GDM1 (cell line): ENCODE measurements at regions not wholly inside any gene's neighbourhood (a gene's known extent, or its start where the extent isn't known, plus 50 kb on each side); places are given as distances from the start of the nearest gene placed in this dataset.
A peak's percentile ranks its signal among the peaks of the same experiment; 100 is the strongest.

Experiments
- DNase-seq: peaks from one replicate; lab custom pipeline; 2025; lab: John Stamatoyannopoulos, UW

DNA sequence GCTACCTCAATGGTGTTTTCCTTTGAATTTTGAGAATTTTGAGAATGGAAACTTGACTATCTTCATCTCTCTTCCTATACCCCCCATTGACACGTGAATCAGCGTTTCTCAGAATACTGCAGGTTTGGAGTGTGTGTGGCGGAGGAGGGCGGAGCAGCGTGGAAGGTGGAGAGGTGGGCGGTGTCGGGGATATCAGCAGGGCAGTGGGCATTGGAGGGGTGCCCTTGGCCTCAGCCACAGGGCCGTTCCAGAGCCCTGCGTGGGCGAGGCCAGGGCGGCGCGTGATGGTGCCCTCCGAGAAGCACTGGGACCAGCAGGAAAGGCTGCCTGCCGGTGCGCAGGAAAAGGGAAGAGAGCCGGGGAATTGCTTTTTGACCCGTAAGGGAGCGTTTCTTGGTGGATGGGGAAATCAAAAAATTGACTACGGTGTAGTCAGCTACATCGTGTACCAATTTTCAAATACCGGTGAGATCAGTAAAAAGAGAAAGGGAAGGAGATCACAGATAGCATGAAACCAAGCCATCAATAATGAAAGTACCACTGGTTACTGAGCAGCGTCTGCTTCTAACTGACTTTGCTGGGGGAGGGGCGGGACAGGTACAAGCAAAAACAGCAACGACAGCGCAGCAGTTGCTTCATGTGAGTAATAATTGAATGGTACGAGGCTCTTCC is 82.7 kb upstream of the DUSP22 start:
- no peak for DNase-seq

DNA sequence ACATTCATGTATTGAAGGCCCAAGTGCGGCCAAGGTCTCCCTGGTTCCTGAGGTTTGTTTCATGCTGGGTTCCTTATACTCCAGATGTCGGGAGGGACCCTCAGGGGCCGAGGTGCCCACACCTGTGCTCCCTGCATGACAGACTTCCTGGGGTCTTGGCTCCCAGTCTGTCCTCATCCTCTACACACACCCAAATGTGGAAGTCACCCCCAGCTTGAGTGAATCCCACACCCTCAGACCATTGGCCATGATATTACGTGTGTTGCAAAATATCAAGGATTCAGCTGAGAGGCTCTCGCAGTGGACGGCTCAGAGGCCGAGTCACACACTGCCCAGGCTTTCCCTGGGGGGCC is 82.2 kb upstream of the DUSP22 start:
- no peak for DNase-seq

DNA sequence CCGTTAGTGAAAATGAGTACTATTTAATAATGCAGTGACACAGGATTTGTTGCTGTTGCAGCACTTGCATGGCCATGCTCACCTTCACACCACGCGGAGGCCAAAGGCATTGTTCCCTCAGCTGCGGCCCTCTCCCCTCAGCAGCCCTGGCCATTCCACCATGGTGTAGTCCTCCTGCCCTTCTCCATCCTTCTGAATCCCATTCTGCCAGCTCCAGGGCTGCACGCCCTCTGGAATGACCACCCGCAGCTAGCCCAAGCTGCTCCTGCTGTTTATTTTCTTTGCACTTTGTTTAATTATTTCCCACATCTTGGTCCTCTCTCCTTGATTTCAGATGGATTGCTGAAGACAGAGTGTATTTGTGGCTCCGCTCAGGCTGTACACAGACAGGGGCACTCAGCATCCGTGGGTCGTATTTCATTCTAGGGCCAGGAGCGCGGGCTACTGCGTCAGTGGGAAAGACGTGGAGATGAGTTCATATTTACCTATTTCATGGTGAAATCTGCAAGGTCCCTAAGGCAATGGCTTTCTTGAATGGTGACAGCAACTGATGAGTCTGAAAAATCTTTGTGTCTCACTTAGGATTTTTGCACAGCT is 81.4 kb upstream of the DUSP22 start:
- no peak for DNase-seq

DNA sequence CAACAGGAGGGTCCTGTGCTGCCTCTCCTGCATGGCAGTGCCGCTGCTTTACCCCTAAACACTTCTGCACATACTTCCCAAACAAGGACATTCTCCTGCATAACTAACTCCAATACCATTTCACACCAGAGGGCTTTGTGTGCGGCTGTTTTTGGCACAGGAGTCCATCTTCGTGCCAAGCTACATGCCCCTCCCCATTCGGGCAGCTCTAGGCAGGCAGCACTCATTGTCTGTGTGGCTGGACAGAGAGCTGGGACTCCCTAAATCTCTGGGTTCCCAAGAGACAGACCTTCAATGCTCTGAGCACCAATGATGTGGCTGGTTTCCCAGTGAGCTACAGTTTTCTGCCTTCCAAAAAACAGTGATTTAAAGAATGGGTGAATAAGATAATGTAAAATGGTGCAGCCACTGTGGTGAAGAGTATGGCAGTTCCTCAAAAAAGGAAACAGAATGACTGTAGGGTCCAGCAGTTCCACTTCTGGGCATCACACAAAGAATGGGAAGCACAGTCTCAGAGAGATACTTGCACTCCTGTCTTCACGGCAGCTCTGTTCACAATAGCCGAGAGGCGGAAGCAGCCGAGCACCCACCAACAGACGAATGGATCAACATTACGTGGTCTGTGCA is 80.3 kb upstream of the DUSP22 start:
- DNase-seq, result no peak

DNA sequence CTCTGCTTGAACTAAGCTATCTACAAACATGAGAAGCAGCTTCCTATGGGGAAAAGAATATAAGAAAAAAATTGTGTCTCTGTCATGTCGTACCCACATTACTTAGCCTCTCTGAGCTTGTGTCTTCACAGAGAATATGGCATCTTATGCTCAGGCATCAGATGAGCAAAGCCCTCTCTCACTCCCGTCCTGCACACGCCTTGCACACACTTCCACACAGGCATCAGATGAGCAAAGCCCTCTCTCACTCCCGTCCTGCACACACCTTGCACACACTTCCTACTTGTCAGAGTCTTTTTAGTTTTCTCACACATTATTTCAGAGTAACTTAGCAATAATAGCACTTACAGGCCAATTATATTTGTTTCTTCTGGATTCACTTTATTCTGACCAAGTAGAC is 79.0 kb upstream of the DUSP22 start:
- DNase-seq, result no peak

DNA sequence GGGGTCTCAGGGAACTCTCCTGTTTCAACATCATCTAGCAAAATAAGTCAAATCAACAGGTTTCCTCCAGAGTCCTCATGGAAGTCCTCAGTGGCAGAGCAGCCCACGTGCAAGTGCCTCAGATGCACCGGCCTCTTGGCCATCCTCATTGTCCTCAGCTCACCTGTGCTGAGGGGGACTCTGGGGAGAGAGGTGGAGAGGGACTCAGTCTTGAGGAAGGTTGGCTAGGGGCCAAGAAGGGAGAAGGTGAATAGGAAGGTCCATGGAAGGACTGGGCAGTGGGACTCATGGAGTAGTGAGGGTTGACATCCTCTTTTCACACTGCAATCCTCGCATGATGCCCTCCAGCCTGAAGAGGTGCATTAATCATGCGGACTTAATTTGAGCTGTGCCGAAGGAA is 77.9 kb upstream of the DUSP22 start:
- DNase-seq, result no peak

DNA sequence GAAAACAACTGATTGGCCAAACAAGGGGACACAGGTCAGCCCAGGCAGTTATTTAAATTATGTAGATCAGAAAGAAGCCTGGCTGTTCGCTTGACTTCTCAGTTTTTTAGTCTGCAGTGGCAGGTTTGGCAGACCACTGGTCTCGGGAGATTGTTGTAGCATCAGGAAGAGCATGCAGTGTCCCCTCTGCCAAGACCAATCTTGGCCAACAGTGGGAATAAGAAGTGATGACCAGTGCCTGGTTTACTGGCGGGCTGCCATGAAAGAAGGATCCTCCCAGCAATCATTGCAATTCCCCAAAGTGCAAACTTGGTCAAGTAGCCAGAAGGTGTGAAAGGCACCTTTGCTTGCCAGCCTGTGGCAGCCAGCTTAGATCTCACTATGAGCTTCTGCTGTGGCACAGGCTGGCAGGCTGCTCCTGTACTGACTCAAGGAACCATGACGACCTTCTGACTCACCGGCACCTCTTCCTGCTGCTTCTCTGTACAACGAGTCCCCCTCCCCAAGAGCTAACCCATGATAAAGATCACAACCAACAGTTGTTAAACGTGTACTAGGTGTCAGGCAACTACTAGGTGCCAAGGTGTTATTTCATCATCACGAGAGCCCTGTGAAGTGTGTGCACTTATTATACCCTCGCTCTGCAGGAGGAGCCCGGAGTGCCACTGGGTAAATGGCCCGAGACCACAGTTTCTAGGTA is 76.8 kb upstream of the DUSP22 start:
- DNase-seq, result peak; percentile 38

DNA sequence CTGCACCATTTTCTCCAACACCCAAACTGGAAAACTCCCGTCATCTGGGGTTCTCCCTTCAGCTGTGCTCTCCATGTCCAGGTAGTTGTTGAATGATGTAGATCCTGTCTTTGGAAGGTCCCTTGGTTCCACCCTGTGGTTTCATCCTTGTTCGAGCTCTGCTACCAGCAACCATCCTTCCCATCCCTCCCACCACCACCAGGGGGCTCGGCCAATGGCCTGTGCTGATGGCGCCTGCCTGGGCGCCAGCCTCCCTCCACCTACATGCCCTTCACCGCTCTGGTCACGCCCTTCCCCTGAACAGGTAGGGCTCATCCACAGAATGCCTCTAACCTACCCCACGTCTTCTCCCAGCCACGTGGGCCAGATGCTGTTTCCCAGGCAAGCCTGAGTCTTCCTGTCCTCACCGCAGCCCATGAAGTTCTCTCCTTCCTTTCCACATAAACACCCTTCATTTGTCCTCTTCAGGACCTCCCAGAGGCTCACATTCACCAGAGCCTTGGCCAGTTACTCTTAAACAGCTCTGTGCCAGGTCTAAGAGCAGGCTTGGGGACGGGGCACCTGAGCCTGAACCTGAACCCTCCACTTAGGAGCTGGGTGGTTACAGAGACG is 75.1 kb upstream of the DUSP22 start:
- DNase-seq, result no peak

DNA sequence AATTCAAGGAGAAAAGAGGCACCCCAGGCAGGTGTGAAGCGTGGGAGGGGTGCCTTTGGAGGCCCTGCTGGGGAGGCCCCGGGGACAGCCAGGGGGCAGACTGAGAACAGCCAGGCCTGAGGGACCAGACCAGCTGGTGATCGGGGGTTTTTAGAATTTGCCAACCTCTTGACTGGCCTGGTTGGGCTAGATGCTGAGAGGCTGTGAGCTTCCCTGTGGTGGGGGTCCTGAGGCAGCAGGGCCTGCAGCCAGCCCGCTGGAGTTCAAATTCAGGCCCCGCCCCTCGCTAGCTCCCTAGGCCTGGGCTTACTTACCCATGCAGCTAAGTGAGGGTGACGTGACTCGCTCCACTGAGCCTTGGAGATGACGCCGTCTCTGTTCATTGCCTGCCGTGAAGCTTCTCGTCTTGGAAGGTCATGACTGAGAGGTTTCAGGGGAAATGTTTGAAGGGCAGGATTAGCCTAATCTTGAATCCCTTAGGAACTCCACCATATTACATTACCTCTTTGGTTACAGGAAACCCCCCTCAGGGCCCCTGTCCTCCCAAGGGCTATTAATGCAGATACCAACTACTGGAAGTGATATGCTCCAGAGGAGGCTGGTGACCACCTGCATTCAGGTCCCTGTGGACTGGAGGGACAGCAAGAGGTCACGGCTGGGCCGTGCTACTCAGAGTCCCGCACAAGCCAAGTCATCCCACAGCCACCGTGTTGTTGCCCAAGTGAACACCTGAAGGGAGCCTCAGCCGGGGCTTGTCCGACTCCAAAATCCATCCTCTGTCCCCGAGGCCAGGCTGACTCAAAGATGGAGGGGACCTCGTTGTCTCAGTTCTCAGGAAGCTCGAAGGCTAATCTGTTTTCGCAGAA is 73.9 kb upstream of the DUSP22 start:
- no peak for DNase-seq

DNA sequence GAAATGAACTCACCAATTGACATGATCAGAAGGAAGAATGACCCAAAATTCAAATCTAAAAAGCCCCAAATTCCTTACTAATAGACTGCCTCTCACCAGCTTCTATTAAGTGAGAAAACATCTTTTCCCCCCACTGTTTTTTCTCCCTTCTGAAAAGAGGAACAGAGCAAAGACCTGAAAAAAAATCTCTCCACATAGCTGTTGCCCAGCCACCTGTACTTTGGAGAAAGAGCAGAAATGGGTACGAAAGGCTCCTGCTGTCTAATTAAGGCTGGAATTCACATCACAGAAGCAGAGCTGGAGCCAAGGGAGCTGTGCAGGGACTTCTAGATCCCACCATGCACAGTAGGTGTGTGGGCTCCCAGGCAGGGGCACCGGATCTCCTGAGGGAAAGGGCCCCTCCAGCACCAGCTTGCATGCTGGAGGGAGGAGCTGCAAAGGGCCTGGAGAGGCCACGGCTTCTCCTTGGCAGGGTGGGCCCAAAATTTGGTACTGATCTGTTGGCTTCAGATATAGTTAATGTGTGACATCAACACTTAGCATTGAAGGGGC is 73.2 kb upstream of the DUSP22 start:
- no peak for DNase-seq

DNA sequence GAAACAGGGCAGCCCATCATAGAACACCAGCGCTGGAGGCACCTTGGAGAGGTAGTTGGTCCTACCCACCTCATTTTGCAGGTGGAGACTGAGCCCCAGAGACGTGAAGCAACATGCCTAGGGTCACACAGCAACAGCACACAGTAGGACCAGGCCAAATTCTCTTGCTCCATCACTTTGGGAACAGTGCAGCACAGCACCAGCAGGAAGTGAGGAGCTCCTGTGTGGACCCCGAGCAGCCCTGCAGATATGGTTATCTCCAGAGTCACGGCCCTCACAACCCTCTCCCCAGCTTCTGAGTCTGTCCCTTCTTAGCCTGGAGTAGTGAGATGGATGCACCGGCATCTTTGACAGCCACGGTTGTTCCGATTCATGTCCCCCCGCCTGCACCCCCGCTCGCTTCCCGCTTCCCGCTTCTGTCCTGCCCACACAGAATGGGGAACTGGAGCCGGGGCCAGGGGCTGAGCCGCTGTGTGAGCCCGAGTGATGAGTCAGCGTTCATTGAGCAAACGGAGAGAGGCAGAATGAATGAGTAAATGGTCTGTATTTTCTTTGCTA is 72.6 kb upstream of the DUSP22 start:
- DNase-seq, result peak; percentile 77

DNA sequence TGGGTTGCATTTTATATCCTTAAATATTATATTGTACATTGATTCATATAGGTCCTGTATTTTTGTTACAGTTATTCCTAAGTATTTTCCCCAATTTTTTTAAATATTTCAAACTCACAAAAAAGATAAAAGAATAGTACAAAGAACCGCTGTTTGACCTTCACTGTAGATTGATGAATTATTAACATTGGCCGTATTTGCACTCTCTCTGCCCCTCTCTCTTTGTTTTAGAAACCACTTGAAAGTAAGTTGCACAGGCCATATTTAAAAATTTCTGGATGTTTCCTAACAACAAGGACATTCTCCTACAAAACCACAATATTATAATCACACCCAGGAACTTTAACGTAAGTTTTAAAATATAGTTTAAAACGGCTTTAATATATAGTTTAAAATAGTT is 72.0 kb upstream of the DUSP22 start:
- no peak for DNase-seq

DNA sequence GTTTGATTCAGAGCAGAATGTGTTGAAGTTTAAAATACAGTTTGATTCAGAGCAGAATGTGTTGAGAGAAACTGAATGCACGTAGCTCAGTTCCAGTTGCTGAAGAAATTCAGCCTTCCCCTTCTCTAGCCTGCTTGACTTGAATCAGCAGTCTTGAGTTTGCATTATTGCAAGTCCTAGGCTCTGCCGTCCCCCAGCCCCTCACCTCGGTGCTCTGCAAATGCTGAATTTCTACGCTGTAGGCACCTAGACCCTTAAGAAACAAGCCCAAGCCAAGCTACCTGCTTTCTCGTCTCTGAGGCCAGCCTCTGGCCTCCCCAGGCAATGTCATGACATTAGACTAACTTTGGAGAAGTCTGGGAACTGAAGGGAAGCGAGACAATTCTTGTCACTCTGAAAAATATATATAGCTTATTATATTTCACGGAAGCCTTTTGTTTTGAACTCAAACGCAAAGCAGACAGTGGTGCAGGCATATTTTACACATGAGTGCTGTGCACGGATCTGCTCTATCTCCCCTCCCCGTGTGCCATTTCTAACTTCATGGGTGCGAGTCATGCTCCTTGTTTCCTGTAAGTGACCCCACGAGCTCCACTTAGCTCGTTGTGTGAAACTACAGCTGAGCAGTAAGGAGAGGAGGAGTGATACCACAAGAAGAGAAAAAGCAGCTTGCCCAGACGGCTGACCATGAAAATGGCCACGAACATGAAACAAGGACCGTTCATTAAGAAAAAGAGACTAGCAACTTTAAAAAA is 71.4 kb upstream of the DUSP22 start:
- DNase-seq, result peak; percentile 11

DNA sequence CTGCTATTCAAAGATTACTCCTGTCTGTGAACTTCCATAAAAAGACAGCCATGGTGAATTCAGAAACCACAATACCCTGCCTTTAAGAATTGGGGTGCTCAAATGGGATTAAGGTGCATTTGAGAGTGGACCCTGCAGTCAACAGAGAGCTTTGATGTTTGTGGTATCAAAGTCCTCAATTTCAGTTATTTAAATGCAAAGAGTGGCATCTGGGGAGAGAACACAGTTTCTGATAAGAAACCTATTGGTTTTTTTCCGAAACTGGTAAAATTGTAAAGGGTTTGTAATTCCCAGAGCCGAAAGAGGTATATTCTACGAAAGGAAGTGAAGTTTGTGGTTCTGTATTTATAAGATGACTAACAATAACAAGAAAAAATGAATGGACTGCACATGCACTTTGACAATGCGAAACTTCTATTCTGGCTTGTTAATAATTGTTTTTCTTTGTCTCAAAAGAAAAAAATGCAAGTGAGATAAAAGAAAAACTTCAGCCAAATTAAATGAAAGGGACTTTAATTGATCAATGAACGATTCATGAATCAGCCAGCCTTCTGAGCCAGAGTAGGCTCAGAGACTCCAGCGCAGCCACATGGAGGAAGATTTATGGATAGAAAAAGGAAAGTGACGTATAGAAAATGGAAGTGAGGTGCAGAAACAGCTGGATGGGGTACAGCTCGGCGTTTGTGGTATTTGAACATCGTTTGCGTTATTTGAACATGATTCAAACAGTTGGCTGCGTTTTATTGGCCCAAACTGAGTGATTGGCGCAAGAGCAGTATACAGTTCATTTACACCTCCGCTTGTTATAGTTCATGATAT is 70.5 kb upstream of the DUSP22 start:
- no peak for DNase-seq

DNA sequence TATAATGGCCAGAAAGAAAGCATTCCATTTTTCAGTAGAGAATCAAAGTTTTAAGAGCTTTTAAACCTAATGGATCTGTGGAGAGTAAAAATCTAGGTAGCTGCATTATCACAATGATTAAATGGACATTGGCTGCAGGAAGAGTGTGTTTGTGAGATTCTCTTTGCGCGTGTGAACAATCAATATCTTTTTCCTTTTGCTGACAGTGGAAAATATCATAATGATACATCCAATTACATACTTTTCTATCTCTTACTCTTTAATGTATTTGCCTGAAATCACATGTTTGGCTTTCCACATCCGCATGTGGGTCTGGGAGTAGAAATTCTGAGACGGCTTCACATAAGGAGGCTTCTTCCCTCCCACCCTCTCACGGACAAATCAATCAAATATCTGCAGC is 69.8 kb upstream of the DUSP22 start:
- DNase-seq, result no peak

DNA sequence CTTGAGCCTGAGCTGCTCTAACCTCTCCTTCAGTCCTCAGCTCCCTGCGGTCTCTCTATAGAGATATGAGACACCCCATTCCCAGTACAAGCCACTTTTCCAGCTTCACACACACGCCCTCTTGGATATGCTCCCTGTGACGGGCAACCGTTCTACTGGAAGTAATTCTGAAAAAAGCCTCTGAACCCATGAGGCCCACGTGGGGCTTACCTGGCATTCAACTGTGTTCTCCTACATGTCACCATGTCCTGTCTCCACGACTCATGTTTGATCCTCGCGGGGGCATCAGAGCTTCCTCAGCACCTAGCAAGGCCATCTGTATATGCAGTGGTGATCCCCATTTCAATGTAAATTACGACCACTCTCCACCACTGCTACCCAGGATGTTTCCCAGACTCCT is 69.2 kb upstream of the DUSP22 start:
- no peak for DNase-seq

DNA sequence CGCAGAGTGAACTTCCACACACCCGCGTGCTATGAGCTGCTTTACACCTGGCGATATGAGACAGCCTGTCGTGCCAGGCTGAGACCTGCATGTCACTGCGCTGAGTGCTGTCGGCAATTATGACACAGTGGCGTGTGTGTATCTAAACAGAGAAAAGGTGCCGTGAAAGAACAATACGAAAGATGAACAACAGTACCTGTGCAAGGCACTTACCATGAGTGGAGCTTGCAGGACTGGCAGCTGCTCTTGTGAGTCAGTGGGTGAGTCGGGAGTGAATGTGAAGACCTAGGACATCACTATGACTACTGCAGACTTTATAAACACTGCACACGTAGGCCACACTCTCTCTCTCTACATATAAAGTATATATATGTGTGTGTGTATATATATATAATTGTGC is 68.5 kb upstream of the DUSP22 start:
- no peak for DNase-seq

DNA sequence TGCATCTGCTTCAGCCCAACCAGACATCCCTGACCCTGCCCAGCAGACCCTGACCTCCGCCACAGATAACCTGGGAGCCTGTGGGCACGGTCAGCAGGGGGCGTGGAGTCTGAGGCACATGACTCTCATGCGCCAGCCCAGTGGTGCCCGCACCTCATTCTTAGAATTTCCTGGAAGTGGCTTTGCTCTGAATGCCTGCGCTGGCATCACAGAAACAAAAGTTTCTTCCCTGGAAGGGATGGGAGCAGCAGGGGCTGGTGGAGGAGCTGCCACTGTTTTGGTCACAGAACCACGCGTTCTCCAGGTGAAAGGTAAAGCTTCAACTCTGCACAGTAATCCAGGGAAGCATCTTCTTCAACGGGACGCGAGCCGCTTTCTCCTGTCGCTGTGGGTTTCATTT is 67.9 kb upstream of the DUSP22 start:
- no peak for DNase-seq

DNA sequence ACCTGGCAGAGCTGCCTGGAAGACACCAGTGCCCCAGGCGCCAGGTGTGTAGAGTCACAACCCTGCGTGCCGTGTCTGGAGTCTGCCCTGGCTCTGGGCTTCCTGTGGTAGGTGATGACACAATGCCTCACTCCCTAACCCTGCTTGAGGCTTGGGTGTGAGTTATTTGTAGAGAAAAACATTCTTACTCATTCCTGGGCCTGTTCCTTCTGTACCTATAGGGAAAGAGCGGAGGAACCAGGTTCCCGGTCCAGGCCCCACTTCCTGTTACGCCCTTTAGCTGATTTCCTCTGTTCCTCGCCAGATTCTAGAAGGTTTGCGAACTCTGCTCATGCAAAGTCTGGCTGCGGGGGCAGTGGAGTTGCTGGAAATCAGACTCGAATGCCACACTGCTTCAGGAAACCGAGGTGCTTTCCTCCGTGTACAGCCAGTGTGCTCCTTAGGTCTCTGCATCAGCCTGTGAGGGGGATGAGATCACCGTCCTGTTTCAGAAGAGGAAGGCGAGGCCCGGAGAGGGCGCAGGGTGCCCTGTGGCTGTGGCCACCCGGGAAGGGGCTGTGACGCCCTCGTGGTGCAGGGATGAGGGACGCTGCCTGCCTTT is 67.1 kb upstream of the DUSP22 start:
- peak; percentile 72 for DNase-seq
